GM19043 (cell line): ENCODE measurements at regions not wholly inside any gene's neighbourhood (a gene's known extent, or its start where the extent isn't known, plus 50 kb on each side); places are given as distances from the start of the nearest gene placed in this dataset.
"Not testable (repeated sequence)": the region's sequence is repeated elsewhere in the genome, so short reads cannot be mapped to it uniquely, and the experiment has no call there.

Experiments
- ATAC-seq: cut with Tn5 transposase; IDR thresholded peaks from one replicate; pipeline ENCODE4 v1.9.1; 2021; ENCODE audit warnings: low read depth; ENCODE audit not compliant: unreplicated experiment

DNA sequence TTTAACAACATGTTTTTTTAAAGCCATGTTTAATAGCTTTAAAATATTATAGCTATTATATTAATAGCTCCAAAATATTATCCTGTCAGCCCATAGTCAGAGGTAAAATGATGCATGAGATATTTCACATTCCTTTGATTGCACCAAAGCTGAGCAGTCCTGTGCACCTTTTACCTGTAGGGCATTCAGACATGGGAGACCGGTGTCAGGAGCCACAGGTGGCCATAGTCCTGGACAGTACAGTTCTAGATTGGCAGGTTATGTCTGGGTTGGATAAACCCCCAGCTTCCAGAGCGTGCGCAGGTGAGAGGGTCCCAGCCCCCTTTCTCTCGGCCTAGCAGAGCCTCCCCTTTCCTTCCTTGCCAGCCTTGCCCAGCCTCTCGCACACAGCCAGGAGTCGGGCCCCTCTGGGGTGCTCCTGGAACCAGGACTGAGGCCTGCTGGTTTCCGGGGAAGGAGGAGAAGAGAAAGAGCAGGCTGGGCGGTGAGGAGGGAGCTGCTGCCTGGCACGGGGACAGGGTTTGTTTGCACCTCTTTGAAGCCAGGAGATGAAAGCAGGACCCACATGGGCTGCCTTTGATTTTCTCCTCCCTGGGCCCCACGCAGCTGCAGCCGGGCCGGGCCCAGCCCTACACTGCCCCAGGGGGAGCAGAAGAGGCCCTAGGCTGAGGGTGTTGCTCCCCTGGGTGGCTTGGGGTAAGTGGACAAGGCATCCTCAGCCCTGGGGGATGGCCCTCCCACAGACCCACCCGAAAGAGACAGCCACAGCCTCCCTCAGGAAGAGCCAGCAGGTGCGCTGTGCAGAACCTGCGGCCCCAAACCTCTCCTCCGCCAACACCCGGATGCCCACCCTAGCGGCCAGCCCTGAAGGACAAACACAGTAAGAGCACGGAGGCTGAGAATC is 75.2 kb upstream of the TARDBP start:
- no peak for ATAC-seq

DNA sequence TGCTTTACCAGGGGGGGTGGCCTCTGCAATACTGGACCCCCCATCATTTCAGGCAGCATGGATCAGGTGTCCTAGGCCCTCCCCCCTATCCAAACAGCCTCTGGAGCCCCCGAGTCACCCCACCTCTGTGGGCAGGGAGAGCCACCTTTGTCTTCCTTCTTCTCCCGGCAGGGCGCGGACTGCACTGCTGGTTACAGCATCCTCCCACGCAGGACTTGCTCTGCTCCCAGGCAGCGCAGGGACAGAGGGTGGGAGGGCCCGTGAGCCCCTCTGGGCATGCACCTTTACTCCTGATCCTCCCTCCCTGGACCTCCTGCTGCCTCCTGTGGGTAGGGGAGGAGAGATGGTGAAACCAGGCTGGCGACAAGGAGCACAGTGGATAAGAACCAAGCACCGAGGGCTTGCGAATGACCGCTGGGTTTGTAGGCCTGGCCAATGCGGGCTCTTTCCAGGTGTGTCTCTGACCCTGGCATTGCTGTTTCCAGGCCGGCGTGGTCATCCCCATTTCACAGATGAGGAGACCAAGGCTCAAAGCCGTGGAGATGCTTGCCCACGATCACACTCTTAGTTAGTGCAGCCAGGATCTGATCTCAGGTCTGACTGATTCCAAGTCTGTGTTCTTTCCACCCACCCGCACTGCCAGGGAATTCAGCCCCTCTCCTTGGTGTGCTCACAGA is 73.6 kb upstream of the TARDBP start:
- ATAC-seq, result no peak

DNA sequence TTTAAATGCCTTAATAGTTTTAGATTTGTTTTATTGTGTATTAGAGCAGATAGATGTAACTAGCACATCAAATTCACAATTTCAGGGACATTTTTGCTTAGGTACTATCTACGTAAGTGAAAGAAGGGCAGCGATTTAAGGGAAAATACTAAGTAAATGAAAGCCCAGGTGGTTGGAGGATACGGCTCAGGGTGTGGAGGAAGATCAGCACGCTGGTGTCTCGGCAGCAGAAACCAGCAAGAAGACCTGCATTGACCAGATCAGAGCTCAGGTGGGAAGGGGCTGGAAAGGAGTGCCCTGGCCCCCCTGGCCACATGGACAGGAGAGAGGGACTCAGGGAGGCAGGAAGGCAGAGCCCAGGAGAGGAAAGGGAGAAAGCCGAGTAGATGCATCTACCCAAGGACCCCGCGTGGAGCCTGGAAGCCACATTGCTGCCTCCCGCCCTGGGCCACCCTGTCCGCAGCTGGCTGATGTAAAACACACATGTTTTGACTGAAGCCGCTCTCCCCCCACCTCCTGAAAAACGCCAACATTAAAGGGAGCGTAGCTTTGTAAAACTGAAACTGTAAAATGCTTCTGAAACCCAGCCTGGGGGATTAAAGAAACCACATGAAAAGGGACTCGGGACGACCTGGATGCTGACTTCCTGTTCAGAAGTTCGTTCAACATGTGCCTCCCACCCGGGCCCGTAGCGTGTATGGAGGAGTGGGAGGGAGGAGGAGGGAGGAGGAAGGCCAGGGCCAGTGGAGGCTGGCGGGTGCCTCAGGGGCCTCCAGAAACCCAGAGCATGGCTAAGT is 72.6 kb upstream of the TARDBP start:
- ATAC-seq, result peak; percentile 52

DNA sequence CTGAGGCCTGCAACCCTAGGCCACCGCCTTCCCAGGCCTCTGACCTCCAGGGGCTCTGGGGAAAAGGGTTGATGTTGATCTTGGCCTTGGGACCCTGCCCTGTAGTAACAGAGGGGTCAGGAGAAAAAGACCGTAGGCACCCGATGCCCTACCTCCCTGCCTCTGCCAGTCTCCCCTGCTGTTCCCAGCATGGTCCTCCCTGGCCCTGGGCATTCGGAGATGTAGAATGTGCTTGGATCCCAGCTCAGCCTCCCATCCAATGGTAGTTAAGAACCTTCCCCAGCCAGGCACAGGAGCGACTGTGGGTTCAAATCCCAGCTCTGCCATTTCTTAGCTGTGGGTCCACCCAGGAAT is 72.0 kb upstream of the TARDBP start:
- no peak for ATAC-seq

- no peak for ATAC-seq
Observed at GRCh38 chr1:10940838-10941237, 71.6 kb upstream of the TARDBP start.

DNA sequence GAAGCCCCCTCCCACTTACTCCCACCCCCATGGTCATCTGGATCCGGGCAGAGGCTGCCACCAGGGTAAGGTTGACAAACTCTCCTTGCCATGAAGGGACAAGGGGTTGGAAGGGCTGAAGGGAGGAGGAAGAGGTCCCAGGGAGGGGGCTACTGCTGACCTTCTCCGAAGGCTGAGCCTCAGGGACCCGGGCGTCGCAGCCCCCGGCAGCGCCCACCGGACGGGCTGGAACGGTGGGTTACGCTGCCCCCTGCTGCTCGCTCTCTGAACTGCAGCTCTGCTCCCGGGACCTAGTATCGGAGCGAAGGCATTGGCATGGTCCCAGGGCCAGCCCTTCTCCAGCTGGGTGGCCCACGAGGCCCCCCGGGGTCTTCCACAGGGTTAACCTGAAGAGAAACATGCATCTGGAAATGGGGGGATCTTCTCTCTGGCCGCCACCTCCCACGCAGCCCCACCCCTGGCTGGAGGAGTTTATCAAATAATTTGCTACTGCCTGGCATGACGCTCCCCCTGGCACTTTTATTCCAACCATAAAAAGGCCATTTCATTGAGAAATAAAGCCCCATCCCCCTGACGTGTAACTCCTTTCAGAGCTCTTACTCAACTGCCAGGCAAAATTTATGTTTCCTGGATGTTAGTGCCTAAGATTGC is 70.4 kb upstream of the TARDBP start:
- ATAC-seq, result no peak

DNA sequence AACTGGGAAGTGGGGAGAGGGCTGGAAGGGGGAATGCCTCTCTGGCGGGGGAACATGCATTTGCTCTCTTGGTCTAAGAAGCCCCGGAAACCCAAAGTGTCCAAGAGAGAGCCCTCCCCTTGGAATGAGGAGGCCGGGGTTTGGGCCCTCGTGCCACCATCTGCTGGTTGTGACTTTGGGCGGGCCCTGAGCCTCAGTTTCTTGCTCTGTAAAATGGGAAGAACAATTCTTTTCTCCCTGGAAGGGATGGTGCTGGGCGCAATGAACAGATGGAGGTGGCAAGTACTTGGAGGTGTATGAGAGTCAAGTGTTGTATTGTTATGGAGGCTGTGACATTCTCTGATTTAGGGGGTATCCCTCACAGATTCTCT is 69.9 kb upstream of the TARDBP start:
- no peak for ATAC-seq

DNA sequence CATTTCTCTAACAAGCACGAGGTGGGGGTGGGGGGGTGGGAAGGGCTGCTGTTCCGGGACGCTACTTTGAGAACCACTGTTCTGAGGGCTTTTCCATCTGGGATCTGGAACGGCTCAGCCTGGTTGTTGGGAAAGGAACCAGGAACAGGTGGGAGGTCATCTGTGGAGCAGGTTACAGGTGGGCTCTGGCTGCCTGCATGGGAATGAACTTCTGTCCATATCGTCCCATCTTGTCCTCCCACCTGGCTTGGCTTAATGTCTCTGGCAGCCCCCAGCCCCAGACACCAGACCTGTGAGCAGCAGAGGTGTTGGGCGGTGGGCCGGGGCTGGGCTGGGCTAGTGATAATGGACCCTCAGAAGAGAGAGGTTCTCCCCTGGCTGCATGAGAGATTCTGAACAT is 69.4 kb upstream of the TARDBP start:
- no peak for ATAC-seq

- ATAC-seq, result no peak
Observed at GRCh38 chr1:10943991-10944730, 68.3 kb upstream of the TARDBP start.

DNA sequence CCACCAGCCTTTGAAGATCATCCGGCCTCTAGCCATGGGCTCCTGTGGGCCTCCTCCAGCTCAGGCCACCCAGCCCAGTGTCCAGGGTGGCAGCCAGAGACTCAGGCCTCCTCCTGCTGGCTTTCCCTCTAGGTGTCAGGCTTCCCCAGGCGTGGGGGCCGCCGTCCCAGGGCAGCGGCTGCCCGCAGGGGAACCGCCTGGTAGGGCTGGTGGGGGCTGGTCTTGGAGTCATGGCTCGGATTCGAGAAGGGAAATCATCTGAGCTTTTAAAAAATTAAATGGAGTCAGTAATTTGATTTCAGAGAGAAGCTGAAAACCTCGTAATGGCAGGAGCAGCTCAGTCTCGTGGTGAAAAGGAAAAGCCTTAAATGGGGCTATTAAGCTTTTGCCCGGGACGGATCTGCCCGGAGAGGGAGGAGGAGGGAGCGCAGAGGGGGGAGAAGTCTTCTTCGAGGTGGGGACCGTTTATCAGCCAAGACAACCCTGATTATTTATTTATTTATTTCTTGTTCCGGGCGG is 66.4 kb upstream of the TARDBP start:
- no peak for ATAC-seq

- no peak for ATAC-seq
Observed at GRCh38 chr1:10947181-10947580, 65.3 kb upstream of the TARDBP start.

GRCh38 chr1:10947691-10948462 is 64.6 kb upstream of the TARDBP start:
- no peak for ATAC-seq

DNA sequence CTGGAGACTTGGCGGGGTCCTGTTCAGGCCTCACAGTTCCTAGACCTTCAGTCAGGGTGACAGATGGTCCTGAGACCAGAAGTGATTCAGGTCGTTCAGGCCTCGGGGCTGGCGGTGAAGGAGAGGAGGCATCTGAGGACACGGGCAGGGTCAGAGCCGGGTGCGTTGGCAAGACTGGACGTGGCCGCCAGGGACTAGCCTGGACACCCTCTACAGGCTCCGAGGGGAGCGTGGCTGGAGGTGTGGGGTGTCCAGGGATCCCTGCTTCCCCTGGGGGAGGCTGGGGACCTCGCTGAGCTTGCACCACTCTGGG is 64.0 kb upstream of the TARDBP start:
- ATAC-seq, result no peak

DNA sequence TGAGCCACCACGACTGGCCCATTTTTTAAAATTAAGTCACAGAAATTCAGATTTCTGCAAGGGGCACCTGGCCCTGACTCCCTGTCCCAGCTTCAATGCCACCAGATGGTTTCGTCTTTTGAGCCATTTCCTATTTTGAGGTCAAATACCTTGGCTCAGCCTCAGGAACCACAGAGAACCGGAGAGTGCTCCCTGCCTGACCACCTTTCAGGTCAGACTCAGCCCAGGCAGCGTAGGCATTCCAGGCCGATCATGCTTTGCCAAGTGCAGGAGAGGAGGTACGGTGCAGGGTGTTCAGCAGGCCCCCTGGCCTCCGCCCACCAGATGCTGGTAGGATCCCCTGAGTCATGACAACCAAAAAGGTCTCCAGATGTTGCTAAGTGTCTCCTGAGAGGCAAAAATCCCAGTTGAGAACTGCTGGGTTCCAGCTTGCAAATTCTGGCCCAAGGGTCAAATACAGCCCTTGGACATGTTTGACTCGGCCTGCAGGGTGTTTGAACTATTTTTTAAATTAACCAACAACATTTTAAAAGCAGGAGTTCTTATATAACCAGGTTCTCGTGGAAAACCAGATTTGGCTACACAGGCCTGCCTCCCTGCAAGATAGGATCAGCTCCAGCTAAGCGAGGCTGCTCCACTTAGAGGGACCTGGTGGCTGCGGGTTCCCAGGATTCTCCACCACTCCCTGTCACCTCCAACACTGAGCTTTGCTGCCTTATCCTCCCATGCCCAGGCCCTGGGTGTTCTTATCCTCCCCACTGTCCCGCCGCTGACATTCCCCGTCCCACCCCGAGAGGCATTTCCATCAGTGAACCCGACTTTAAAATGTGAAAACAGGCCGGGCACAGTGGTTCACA is 61.9 kb upstream of the TARDBP start:
- no peak for ATAC-seq

DNA sequence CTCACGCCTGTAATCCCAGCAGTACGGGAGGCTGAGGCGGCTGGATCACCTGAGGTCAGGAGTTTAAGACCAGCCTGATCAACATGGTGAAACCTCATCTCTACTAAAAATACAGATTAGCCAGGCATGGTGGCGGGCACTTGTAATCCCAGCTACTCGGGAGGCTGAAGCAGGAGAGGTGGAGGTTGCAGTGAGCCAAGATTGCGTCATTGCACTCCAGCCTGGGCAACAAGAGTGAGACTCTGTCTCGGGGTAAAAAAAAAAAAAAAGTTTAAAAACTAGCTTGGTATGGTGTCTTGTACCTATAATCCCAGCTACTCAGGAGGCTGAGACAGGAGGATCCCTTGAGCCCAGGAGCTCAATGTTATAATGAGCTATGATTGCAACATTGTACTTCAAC is 61.2 kb upstream of the TARDBP start:
- ATAC-seq, result not testable (repeated sequence)

- no peak for ATAC-seq
Observed at GRCh38 chr1:10951961-10952360, 60.5 kb upstream of the TARDBP start.

- no peak for ATAC-seq
Observed at GRCh38 chr1:10953505-10954193, 58.8 kb upstream of the TARDBP start.

GRCh38 chr1:10957133-10957532 is 55.3 kb upstream of the TARDBP start:
- no peak for ATAC-seq
